ENCODE measurements at regions not wholly inside any gene's neighbourhood (a gene's known extent, or its start where the extent isn't known, plus 50 kb on each side); places are given as distances from the start of the nearest gene placed in this dataset.
"Not testable (repeated sequence)": the region's sequence is repeated elsewhere in the genome, so short reads cannot be mapped to it uniquely, and the experiment has no call there.

DNA sequence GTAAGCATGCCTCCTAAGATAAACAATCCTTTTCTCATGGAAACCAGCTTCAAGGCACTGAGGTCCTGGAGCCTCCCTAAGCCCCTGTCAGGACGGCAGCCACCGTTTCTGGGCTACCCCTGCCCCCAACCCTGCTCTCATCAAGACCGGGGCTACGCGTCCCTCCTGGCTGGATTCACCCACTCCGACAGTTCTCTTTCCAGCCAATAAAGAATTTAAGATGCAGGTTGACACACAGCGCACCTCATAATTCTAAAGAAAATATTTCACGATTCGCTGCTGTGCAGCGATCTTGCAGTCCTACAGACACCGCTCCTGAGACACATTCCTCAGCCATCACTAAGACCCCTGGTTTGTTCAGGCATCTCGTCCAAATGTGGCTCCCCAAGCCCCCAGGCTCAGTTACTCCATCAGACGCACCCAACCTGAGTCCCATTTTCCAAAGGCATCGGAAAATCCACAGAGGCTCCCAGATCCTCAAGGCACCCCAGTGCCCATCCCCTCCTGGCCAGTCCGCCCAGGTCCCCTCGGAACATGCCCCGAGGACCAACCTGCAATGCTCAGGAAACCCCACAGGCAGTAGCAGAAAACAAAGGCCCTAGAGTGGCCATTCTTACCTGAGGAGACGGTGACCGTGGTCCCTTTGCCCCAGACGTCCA lies 336.3 kb downstream of the TMEM121 start:
- DNase-seq, result no peak

DNA sequence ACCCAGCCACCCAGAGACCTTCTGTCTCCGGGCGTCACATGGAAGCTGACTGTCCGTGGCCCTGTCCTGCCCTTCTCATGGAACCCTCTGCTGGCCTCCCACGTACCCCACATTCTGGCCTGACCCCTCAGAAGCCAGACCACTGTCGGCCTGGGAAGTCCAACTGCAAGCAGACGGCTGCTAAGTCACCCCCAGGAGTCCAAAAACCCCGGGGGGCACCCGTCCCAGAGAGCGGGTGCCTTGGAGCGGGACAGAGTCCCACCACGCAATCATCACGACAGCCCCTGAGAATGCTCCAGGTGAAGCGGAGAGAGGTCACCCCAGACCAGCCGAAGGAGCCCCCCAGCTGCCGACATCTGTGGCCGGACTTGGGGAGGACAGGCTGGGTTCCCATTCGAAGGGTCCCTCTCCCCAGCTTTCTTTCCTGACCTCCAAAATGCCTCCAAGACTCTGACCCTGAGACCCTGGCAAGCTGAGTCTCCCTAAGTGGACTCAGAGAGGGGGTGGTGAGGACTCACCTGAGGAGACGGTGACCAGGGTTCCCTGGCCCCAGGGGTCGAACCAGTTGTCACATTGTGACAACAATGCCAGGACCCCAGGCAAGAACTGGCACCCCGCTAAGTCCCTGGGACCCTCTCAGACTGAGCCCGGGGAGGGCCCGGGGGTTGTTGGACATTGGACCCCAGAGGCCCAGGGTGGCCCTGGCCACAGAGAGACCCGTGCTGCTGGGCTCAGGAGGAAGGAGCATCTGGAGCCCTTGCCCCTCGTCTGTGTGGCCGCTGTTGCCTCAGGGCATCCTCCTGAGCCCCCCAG lies 337.1 kb downstream of the TMEM121 start:
- DNase-seq, result no peak

DNA sequence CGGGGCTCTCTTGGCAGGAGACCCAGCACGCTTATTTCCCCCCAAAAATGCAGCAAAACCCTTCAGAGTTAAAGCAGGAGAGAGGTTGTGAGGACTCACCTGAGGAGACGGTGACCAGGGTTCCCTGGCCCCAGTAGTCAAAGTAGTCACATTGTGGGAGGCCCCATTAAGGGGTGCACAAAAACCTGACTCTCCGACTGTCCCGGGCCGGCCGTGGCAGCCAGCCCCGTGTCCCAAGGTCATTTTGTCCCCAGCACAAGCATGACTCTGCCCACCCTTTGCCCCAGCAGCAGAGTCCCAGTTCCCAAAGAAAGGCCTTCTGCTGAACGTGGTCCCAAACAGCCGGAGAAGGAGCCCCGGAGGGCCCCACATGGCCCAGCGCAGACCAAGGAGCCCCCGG lies 337.7 kb downstream of the TMEM121 start:
- DNase-seq, result no peak

DNA sequence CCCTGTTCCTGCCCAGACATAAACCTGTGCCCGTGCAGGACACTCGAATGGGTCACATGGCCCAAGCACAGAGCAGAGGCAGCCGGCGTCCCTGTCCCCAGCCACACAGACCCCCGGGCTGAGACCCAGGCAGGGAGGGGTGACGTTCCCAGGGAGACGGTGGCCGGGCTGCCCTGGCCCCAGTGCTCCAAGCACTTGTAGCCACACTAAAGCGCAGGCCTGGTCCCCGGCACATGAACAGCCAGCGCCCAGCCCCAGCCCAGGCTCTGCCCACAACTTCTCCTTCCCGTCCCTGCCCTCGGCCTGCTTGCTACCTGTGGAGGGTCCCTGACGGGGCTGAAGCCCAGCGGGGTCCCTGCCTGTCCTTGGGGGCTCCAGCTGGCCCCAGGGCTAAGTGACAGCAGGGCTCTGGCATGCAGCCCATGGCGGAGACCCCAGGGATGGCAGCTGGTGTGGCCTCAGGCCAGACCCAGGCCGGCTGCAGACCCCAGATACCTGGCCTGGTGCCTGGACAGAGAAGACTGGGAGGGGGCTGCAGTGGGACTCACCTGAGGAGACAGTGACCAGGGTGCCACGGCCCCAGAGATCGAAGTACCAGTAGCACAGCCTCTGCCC lies 338.4 kb downstream of the TMEM121 start:
- DNase-seq, result no peak

DNA sequence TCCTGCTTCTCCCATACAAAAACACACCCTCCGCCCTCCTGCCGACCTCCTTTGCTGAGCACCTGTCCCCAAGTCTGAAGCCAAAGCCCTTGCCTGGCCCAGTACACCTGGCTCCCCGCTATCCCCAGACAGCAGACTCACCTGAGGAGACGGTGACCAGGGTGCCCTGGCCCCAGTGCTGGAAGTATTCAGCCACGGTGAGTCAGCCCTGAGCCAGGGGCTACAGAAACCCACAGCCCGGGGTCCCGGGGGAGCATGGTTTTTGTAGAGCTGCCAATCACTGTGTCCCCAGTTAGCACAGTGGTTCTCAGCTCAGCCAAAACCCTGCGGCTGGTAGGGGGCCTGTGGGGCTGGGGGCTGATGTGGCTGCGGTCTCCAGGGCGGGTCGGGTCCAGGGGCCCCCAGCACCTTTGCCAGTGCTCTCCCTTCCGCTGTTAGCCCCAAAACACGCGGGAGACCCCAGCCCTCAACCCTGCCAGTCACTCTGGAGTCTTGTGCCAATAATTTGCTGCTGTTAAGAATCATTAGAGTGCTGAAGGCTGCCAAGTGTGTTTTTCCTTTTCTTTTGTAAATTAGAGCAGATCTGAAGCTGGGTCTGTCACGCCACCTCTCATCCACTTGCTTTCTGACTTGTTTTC lies 339.0 kb downstream of the TMEM121 start:
- DNase-seq, result no peak

DNA sequence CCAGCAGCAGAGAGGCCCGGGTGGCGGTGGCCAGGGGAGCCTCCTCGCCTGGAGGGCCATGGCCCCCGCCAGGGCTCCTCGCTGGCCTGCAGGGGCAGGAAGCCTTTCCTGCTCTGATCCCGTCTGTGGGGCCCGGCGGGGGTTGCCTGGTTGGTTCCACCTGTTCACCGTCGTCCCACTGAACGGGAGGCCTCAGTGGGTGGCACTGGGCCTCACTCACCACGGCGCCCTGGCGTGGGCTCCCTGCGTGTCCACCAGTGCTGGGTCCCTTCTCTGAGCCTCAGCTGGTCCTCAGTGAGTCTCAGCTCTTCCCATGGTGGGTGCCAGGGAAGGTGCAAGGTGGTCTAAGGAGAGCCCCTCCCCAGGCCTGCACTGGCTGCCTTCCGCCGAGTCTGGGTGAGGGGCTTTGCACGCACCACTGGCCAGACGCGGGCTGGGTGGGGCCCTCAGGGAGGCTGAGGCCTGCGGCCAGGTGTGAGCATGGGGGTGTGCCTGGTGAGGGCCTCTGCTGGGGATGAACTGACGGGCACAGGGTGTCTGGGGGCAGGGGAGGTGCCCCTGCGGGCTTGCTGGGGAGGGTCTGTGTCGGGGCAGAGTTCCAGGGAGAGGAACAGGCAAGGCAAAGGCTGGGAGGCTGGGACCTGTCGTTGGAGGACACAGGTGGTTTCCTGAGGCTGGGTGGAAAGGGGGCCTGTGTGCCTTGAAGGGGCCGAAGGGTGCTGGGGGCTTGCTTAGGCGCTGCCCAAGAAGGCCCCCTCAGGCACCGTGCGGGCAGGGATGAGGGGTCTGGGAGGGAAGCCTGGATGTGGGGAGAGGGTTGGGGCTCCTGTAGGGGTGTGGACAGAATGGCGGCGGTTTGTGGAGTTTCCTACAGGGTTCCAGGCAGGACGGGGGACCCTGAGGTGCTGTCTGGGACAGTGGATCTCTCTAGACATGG lies 339.8 kb downstream of the TMEM121 start:
- no peak for DNase-seq

DNA sequence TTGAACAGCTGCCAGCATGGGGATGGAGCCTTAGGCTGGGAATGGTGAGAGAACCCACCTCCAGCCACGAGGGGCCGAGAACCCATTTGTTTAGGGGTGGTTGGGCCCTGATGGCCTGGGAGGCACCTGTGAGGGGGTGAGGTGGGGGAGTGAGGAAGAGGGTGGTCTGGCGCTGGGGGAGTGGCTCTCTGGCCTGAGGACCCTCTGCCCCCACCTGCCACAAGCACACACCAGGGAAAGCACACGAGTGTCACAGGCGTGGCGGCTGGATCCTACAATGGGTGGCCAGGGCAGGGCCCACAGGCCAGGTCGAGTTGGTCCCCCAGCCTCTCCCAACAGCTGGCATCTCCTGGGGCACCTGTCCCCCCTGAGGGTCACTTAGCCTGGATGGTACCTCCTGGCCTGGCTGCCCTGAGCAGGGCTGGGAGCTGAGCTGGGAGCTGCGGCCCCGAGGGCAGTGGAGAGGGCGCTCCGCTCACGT lies 340.5 kb downstream of the TMEM121 start:
- DNase-seq, result no peak

DNA sequence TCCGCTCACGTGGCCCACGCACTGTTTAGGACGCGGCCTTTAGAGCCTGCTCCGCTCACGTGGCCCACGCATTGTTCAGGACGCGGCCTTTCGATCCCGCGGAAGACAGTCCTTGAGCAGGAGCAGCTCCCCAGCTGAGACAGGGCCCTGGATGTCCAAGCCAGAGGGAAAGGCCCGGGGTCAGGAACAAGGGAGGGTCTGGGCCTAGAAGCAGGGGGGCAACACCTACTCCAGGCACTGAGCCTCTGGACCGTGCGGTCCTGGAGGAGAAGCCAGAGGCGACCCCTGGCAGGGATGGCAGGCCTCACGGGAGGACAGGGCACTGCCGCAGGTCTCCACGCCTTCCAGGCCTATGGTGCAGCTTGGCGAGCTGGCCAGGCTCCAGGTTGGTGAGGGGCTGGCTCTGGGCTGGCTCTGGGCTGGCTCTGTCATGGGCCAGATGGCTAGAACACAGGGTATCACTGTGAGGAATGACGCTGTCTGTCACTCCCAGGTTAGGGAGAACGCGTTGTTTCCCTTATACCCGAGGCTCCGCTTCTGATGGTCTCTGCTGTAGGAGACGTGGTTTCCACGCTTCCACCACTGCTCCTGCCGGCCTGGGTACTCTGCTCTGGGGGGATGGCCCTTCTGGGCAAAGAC lies 341.7 kb downstream of the TMEM121 start:
- DNase-seq, result no peak

DNA sequence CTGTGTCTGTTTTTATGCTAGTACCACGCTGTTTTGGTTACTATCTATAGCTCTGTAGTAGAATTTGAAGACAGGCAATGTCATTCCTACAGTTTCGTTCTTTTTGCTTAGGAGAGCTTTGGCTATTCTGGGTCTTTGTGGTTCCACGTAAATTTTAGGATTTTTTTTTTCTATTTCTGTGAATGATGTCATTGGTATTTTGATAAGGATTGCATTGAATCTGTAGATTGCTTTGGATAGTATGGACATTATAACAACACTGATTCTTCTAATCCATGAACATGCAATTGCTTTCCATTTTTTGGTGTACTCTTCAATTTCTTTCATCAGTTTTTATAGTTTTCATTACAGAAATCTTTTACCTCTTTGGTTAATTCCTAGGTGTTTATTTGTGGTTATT lies 345.2 kb downstream of the TMEM121 start:
- no peak for DNase-seq

DNA sequence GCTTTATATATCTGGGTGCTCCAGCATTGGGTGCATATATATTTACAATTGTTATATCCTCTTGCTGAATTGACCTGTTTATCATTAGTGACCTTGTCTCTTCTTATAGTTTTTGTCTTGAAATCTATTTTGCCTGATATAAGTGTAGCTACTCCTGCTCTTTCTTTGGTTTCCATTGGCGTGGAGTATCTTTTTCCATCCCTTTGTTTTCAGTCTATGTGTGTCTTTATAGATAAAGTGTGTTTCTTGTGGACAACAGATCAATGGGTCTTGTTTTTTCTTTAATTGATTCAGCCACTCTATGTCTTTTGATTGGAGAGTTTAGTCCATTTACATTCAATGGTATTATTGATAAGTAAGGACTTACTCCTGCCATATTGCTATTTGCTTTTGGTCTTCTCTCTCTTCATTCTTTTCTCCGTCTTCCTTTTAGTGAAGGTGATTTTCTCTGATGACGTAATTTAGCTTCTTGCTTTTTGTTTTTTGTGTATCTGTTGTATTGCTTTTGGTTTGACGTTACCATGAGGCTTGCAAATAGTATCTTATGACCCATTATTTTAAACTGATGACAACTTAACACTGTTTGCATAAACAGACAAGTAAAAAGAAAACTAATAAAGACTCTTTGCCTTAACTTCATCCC lies 347.6 kb downstream of the TMEM121 start:
- DNase-seq, result no peak

DNA sequence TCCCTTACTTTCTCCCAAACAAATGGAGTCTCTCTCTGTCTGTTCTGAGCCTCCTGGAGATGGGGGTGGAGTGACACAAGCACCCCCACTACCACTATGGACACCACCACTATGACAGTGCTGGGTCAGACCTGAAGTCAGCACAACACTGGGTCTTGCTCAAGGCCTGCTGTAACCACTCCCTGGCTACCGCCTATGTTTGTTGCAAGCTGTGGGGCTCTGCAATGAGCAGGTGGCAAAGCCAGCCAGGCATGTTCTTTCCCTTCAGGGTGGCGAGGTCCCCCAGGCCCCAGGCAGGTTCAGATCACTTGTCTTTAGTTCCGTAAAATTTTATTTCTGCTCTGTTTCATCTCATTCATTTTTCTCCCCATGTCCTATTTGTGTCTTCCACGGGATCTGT lies 349.8 kb downstream of the TMEM121 start:
- DNase-seq, result no peak

DNA sequence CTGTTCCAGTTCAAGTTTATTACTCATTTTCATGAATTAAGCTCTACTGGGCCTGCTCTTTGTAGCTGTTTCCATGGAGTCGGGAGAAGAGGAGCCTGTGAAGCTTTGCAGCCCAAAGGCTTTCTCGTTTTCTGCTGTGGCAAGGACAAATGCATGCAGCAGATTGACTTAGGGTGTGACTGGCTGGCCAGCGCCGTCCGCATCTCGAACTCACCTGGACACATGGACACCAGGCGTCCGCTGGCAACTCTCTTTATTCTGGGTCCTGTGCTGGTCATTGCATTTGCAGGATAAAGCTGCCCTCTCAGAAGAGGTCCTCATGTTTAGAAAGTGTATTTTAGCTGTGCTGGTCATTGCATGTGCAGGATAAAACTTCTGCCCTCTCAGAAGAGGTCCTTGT lies 350.4 kb downstream of the TMEM121 start:
- DNase-seq, result no peak

DNA sequence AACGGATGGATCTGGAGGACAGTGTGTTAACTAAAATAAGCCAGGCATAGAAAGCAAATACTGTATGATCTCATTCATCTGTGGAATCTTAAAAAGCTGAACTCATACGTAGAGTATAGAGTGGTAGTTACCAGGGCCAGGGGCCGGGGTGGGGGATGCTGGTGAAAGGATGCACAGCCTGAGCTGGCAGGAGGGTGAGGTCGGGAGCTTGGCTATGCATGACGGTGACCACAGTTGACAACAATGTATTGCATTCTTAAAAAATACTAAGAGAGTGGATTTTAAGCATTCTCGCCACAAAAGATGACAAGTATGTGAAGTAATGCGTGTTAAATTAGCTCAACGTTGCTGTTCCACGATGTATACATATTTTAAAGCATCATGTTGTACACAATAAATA lies 351.3 kb downstream of the TMEM121 start:
- DNase-seq, result no peak

DNA sequence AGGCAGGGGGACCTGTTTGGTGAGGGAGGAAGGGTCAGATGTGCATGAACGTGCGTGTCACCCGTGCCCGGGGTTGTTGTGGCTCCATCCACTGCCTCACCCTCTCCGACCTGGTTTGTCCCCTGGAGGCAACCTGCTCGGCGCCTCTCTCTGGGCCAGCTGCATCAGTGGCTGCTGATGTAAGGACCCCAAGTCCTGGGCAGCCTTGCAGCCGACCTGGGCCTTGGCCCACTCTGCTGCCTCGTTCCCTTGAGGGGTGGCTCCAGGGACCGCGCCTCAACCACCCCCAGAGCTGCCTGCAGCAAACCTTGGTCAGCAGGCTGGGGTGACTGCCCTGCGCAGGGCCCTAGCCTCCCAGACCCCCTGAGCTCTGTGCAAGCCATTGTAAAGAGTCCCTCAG lies 351.7 kb downstream of the TMEM121 start:
- no peak for DNase-seq

DNA sequence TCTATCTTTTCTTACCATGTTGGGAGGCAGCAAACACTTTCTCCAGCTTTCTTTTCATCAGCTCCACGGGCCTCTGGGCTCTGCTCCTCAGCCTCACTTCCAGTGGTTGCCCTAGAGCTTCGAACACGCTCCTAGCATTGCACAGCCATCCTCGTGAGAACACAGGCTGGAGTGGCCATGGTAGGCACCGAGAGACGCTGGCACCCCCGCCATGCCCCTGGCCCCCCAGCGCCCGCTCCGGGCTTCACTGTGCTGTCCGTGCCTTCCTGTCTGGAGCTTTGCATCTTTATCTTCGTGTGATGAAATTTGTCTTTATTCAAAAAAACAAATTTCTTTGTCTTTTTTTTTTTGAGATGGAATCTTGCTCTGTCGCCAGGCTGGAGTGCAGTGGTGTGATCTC lies 352.2 kb downstream of the TMEM121 start:
- DNase-seq, result no peak

DNA sequence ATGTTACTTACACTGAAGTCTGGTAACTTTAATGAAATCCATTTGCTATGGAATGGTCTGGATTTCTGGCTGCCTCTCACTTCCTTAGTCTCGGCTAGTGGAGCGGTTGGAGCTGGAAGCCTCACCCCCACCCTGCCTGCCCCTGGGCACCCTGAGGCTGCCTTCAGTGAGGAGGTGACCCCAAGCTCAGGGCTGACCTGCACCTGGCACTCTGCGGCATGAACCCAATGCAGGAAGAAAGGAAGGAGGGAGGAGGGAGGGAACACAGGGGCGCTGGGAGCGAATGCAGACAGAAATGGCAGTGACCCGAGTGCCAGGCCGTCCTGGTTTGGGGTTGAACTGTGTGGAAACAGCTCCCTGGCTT lies 353.1 kb downstream of the TMEM121 start:
- no peak for DNase-seq

DNA sequence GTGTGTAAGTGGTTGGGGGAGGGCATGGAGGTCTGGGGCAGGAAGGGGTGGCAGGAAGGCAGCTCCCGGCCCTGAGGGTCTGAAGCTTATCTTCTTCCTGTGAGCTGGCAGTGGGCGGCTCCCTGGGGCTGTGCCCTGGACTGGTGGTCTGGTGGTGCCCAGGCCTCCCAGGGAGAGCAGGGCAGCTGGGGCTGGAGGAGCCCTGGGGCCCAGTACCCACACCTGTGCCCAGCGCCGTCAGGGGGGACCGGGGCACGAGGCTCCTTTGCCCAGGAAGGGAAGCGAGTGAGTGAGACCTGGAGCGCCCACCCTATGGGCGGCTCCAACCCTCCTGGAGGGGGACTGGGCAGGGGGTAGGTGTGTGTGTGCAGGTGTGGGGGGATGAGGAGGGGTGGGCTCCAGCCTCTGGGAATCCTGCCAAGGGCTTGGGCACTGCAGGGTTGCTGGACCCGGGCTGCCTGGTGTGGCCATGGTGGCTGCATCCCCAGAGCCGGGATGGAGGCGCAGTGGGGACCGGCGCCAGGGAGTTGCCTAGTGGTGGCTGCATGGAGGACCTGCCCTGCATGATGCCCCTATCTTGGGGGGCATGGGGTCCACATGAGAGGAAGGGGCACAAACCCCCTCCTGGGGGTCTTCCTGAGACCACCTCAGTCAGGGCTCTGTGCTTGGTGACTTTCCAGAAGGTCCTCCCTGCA lies 353.6 kb downstream of the TMEM121 start:
- DNase-seq, result no peak

DNA sequence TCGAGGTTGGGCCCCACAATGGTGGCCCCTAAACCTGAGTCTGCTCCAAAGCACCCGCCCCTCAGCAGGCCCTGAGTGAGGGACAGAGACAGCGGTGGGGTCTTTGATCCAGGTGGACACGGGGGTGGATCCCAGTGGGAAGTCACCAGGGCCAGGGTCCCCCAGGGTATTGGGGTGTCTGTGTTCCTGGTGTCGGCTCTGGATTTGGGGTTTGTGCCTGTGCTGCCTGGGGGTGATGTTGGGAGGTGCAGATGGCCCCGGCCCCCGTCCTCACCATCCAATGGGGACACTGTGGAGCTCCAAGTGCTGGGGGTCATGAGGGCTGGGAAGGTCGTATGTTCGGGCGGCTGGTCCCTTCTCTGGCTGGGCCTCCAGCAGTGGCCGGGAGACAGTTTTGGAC lies 354.2 kb downstream of the TMEM121 start:
- no peak for DNase-seq

DNA sequence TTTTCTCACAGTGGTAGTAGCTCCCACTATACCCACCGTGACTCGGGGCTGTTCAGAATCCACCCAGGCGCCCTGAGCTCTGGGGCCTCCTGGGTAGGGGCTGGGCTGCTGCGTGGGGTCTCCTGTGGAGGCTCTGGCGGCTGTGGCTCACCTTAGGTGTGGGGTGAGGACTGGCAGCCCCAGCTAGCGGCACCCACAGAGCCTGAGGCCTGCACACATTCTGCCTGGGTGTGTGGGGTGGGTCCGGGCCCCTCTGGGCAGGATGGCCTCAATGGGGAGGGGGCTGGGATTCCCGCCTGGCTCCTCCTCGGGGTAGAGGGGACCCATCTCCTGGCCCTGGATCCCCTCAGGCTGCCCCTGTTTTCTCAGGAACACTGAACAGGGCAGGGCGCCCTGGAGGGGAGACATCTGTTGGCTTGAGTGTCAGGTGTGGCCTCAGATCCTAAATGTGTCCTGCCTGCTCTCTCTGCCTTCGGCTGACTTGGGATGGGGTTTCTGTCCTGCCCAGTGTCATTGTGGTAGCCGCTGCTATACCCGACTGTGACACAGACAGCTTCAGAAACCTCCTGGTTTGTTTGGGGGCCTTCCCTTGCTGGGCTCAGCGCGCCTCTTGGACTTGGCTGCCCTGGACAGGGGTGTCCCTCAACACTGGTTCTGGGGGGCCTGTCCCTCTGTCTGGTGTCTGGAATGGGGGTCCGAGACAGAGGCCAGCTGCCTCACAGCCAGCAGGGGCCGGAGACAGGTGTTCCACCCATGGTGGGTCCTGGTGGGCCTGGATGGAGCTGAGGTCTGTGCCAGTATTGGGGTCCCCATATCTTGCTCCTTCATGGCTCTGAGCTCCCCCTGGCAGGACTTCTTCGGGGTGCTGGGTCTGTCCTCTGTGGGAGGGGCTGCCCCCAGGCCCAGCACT lies 354.9 kb downstream of the TMEM121 start:
- DNase-seq, result no peak

DNA sequence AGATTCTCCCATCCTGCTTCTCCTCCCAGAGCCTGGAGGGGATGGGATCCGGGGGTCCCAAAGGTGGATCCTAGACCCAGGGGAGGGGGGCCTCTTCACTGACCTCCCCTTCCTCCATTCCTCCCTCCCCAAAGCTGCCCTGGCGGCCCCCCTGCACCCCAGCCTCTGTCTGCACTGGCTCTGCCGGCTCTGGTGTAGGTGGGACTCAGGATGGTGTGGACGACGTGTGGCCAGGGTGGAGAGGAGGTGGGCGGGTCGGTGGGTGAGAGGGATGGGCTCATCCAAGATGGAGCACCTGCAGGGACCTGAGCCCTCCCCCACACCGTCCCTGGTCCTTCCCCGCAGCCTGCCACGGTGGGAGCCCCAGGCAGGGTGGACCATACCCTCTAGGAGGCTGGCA lies 355.6 kb downstream of the TMEM121 start:
- DNase-seq, result not testable (repeated sequence)
